GM12891 (cell line): ENCODE measurements at regions not wholly inside any gene's neighbourhood (a gene's known extent, or its start where the extent isn't known, plus 50 kb on each side); places are given as distances from the start of the nearest gene placed in this dataset.

Source experiments
- POLR2AphosphoS5 ChIP-seq: IDR thresholded peaks from 2 replicates; pipeline ENCODE4 v1.6.1; 2011; ENCODE audit warnings: low read depth, low read length, control low read depth
- TAF1 ChIP-seq: IDR thresholded peaks from 2 replicates; pipeline ENCODE4 v1.6.1; 2011; ENCODE audit warnings: low read depth, low read length, control low read depth

GRCh38 chr1:189658381-189658780 lies 819.3 kb downstream of the BRINP3 start:
- no peak for TF ChIP-seq POLR2AphosphoS5
- TF ChIP-seq TAF1 = no peak
